CD4-positive, alpha-beta T cell (primary cell): ENCODE measurements at regions not wholly inside any gene's neighbourhood (a gene's known extent, or its start where the extent isn't known, plus 50 kb on each side); places are given as distances from the start of the nearest gene placed in this dataset.

Experiments used
- ATAC-seq: fragments of 200-7000 bp; cut with Tn5 transposase; one replicate; pipeline ENCODE4 v1.10.0; 2022; ENCODE audit warnings: mild to moderate bottlenecking; ENCODE audit not compliant: poor library complexity
- CTCF ChIA-PET: fragments of 350-600 bp; sonication (Branson Sonifier 250); formaldehyde crosslinking; loops from one replicate; lab custom pipeline; 2021; ENCODE audit warnings: antibody characterized with exemption, inconsistent platforms; lab: Charles Lee
- POLR2A ChIA-PET: fragments of 350-600 bp; sonication (Branson Sonifier 250); formaldehyde crosslinking; loops from one replicate; lab custom pipeline; 2021; ENCODE audit warnings: antibody characterized with exemption, inconsistent platforms; lab: Charles Lee
- DNase-seq, 14 experiments: peaks; one replicate each; pipeline ENCODE4 v3.0.0-alpha.2; 2013 to 2020; ENCODE audit warnings: mixed read lengths in 2 of 14
- H3K27ac ChIP-seq, 2 donors: one replicate each; pipeline versions ENCODE4 v1.5.1 to v1.7.0; 2013; ENCODE audit warnings: low read length in 2 of 2, low read depth in 1 of 2, mild to moderate bottlenecking in 1 of 2
- H3K27me3 ChIP-seq, 2 experiments: 1 replicate in 1 of 2; 2 replicates in 1 of 2; pipeline versions ENCODE4 v1.6.1 to v1.7.0; 2013; ENCODE audit warnings: low read length in 2 of 2, control low read depth in 1 of 2, mild to moderate bottlenecking in 1 of 2, moderate library complexity in 1 of 2; ENCODE audit not compliant: insufficient read depth in 2 of 2, control insufficient read depth in 1 of 2
- H3K36me3 ChIP-seq: one replicate; pipeline ENCODE4 v1.6.1; 2013; ENCODE audit warnings: low read length, control low read depth; ENCODE audit not compliant: insufficient read depth
- H3K4me1 ChIP-seq: one replicate; pipeline ENCODE4 v1.6.1; 2013; ENCODE audit warnings: low read length, control low read depth; ENCODE audit not compliant: insufficient read depth
- H3K4me3 ChIP-seq: one replicate; pipeline ENCODE4 v1.5.1; 2013; ENCODE audit warnings: mild to moderate bottlenecking, low read length, moderate library complexity
- H3K9me3 ChIP-seq, 2 experiments: 1 replicate in 1 of 2; 2 replicates in 1 of 2; pipeline versions ENCODE4 v1.6.1 to v1.7.0; 2013; ENCODE audit warnings: low read length in 2 of 2, mild to moderate bottlenecking in 2 of 2, control low read depth in 1 of 2, moderate library complexity in 1 of 2; ENCODE audit not compliant: control insufficient read depth in 1 of 2, insufficient read depth in 1 of 2
- H3K27ac Mint-ChIP-seq: one replicate; pipeline ENCODE4 v1.8.0; 2020; ENCODE audit warnings: mixed read lengths
- H3K27me3 Mint-ChIP-seq: one replicate; pipeline ENCODE4 v1.8.0; 2021; ENCODE audit warnings: mixed read lengths
- H3K36me3 Mint-ChIP-seq: one replicate; pipeline ENCODE4 v1.8.0; 2021; ENCODE audit warnings: low read depth, mixed read lengths
- H3K4me1 Mint-ChIP-seq: one replicate; pipeline ENCODE4 v1.8.0; 2021; ENCODE audit warnings: low read depth, mixed read lengths
- H3K4me3 Mint-ChIP-seq: one replicate; pipeline ENCODE4 v1.8.0; 2020; ENCODE audit warnings: mild to moderate bottlenecking, mixed read lengths
- H3K9me3 Mint-ChIP-seq: one replicate; pipeline ENCODE4 v1.8.0; 2020; ENCODE audit warnings: mixed read lengths
- CTCF ChIP-seq: fragments of 200-600 bp; IDR thresholded peaks from one replicate; pipeline ENCODE4 v1.8.0; 2022; ENCODE audit warnings: antibody characterized with exemption, mild to moderate bottlenecking
- intact Hi-C, 2 experiments: fragments of 100-400 bp; cut with DNase I in 1 of 2; cut with micrococcal nuclease in 1 of 2; formaldehyde crosslinking; loops; one replicate each; pipeline versions ENCODE4 v1.15.1 to v1.9.0; 2023 to 2025; cut with DNase I, micrococcal nuclease

GRCh38 chr14:54098536-54098935 lies 141.9 kb upstream of the BMP4 start:
- Histone ChIP-seq H3K27ac (no peak overlapping the region), H3K36me3 (no peaks in the 10 kb centered on the region), H3K4me1 (no peaks in the 10 kb centered on the region), H3K9me3 (peaks cover 0 to 14% of the 10 kb centered on the region in 2 experiments), H3K27me3 (no peaks in the 10 kb centered on the region), H3K4me3 (no peak overlapping the region)
- H3K9me3 Mint-ChIP-seq: peaks cover 5% of the 10 kb centered on the region
- peaks cover 5% of the 10 kb centered on the region for H3K27me3 Mint-ChIP-seq
- H3K36me3 Mint-ChIP-seq: no peaks in the 10 kb centered on the region
- H3K4me1 Mint-ChIP-seq: no peaks in the 10 kb centered on the region
- CTCF ChIA-PET: no interaction called here
- H3K4me3 Mint-ChIP-seq: no peak overlapping the region
- DNase-seq (no peak), ATAC-seq (no peak)
- intact Hi-C loops: no loop called here
- no peak for TF ChIP-seq CTCF
- POLR2A ChIA-PET: no interaction called here
- H3K27ac Mint-ChIP-seq: no peak overlapping the region

GRCh38 chr14:54102051-54102456 lies 145.4 kb upstream of the BMP4 start:
- peaks cover 5% of the 10 kb centered on the region for H3K27me3 Mint-ChIP-seq
- H3K27ac Mint-ChIP-seq: no peak overlapping the region
- H3K9me3 ChIP-seq: no peaks in the 10 kb centered on the region
- no peak for DNase-seq
- H3K4me1 ChIP-seq: no peaks in the 10 kb centered on the region
- no peak for TF ChIP-seq CTCF
- no peaks in the 10 kb centered on the region for H3K4me1 Mint-ChIP-seq
- H3K27ac ChIP-seq: no peak overlapping the region
- POLR2A ChIA-PET: no interaction called here
- H3K4me3 Mint-ChIP-seq: no peak overlapping the region
- no peaks in the 10 kb centered on the region for H3K36me3 ChIP-seq
- no peaks in the 10 kb centered on the region for H3K9me3 Mint-ChIP-seq
- H3K36me3 Mint-ChIP-seq: no peaks in the 10 kb centered on the region
- H3K4me3 ChIP-seq: no peak overlapping the region
- ATAC-seq: no peak
- H3K27me3 ChIP-seq: no peaks in the 10 kb centered on the region
- CTCF ChIA-PET: no interaction called here
- intact Hi-C loops: no loop called here

- H3K4me3 Mint-ChIP-seq: no peak overlapping the region
- H3K27me3 Mint-ChIP-seq: peaks cover 5% of the 10 kb centered on the region
- ChIA-PET CTCF (no interaction called here), POLR2A (no interaction called here)
- H3K36me3 ChIP-seq: no peaks in the 10 kb centered on the region
- H3K9me3 Mint-ChIP-seq: no peaks in the 10 kb centered on the region
- DNase-seq (no peak), ATAC-seq (no peak)
- H3K9me3 ChIP-seq: no peaks in the 10 kb centered on the region
- no peak overlapping the region for H3K27ac Mint-ChIP-seq
- H3K4me3 ChIP-seq: no peak overlapping the region
- no peak for TF ChIP-seq CTCF
- no peaks in the 10 kb centered on the region for H3K27me3 ChIP-seq
- no peaks in the 10 kb centered on the region for H3K4me1 ChIP-seq
- no peaks in the 10 kb centered on the region for H3K4me1 Mint-ChIP-seq
- no peak overlapping the region for H3K27ac ChIP-seq
- intact Hi-C loops: no loop called here
- no peaks in the 10 kb centered on the region for H3K36me3 Mint-ChIP-seq
Measured at GRCh38 chr14:54102530-54102929, 145.9 kb upstream of the BMP4 start.
